Caco-2 (cell line): ENCODE measurements at regions not wholly inside any gene's neighbourhood (a gene's known extent, or its start where the extent isn't known, plus 50 kb on each side); places are given as distances from the start of the nearest gene placed in this dataset.

ENCODE experiments used
- BruUV-seq: library from RNA; stranded (reverse); fragments of 400-500 nt; replicated peaks from 2 replicates; lab custom pipeline; 2021; lab: Mats Ljungman, UMichigan
- CTCF ChIA-PET: fragments of 300-600 bp; sonication (Branson Sonifier 250); formaldehyde crosslinking; loops from one replicate; lab custom pipeline; 2022; ENCODE audit warnings: antibody characterized with exemption; lab: Charles Lee
- POLR2A ChIA-PET: fragments of 300-600 bp; sonication (Branson Sonifier 250); formaldehyde crosslinking; loops from one replicate; lab custom pipeline; 2022; ENCODE audit warnings: antibody characterized with exemption; lab: Charles Lee
- DNase-seq, 2 experiments: peaks; one replicate each; pipeline versions ENCODE4 v3.0.0 to v3.0.0-alpha.2; 2020 to 2022
- H3K27me3 ChIP-seq: replicated peaks from 2 replicates; pipeline ENCODE4 v1.6.0; 2011; ENCODE audit warnings: low read length; ENCODE audit not compliant: control insufficient read depth, insufficient read depth
- H3K36me3 ChIP-seq: 2 replicates; pipeline ENCODE4 v1.5.1; 2011; ENCODE audit warnings: low read length; ENCODE audit not compliant: control insufficient read depth, insufficient read depth
- H3K4me1 ChIP-seq: fragments of 250-450 bp; sonication (Bioruptor Pico); 2 replicates; pipeline ENCODE4 v1.5.1; 2020; ENCODE audit warnings: mild to moderate bottlenecking
- H3K4me3 ChIP-seq: 2 replicates; pipeline ENCODE4 v1.5.1; 2011; ENCODE audit warnings: low read depth, mild to moderate bottlenecking, control low read depth, low read length
- H3K9me3 ChIP-seq: fragments of 250-450 bp; sonication (Bioruptor Pico); 2 replicates; pipeline ENCODE4 v1.5.1; 2020; ENCODE audit warnings: mild to moderate bottlenecking, moderate library complexity
- H3K27ac Mint-ChIP-seq: one replicate; pipeline ENCODE4 v1.8.0; 2022; ENCODE audit warnings: mixed read lengths; ENCODE audit not compliant: unreplicated experiment
- H3K27me3 Mint-ChIP-seq: one replicate; pipeline ENCODE4 v1.8.0; 2022; ENCODE audit warnings: mixed read lengths; ENCODE audit not compliant: insufficient read depth, unreplicated experiment
- H3K36me3 Mint-ChIP-seq: one replicate; pipeline ENCODE4 v1.8.0; 2022; ENCODE audit warnings: mild to moderate bottlenecking, mixed read lengths; ENCODE audit not compliant: insufficient read depth, unreplicated experiment
- H3K4me1 Mint-ChIP-seq: one replicate; pipeline ENCODE4 v1.8.0; 2022; ENCODE audit warnings: low read depth, mixed read lengths; ENCODE audit not compliant: unreplicated experiment
- H3K4me3 Mint-ChIP-seq: one replicate; pipeline ENCODE4 v1.8.0; 2022; ENCODE audit warnings: mild to moderate bottlenecking, moderate library complexity, mixed read lengths; ENCODE audit not compliant: unreplicated experiment
- H3K9me3 Mint-ChIP-seq: one replicate; pipeline ENCODE4 v1.8.0; 2022; ENCODE audit warnings: mixed read lengths; ENCODE audit not compliant: unreplicated experiment
- CTCF ChIP-seq, 2 experiments: fragments of 200-600 bp in 1 of 2; IDR thresholded peaks; 1 replicate in 1 of 2; 2 replicates in 1 of 2; pipeline versions ENCODE4 v1.5.1 to v1.8.0; 2011 to 2022; ENCODE audit warnings: antibody characterized with exemption in 1 of 2, control low read depth in 1 of 2, inconsistent platforms in 1 of 2, low read depth in 1 of 2, low read length in 1 of 2, mild to moderate bottlenecking in 1 of 2, moderate library complexity in 1 of 2; ENCODE audit not compliant: insufficient read depth in 1 of 2, severe bottlenecking in 1 of 2, unreplicated experiment in 1 of 2
- intact Hi-C: fragments of 100-400 bp; cut with micrococcal nuclease; formaldehyde crosslinking; loops from one replicate; pipeline ENCODE4 v1.10.0; 2022; ENCODE audit not compliant: unreplicated experiment

GRCh38 chr5:149433524-149434131 is 54.5 kb upstream of the IL17B start:
- CTCF ChIA-PET, result interaction anchor here (0.6 to 2.8 kb wide), 12 partner anchors 9 to 185 kb away, joined by 3 to 15 read pairs (median 4); partner anchors contain the start of gene CSNK1A1
- intact Hi-C loops, result loop anchor here (1.0 to 2.0 kb wide), 4 partner anchors 51 to 131 kb away; no protein-coding TSS in a partner anchor
- H3K27ac Mint-ChIP-seq, result no peak overlapping the region

GRCh38 chr5:149432911-149433401 is 53.9 kb upstream of the IL17B start:
- Mint-ChIP-seq H3K4me3 (no peak overlapping the region), H3K9me3 (no peaks in the 10 kb centered on the region), H3K27ac (no peak overlapping the region), H3K4me1 (no peaks in the 10 kb centered on the region), H3K36me3 (no peaks in the 10 kb centered on the region), H3K27me3 (no peaks in the 10 kb centered on the region)
- no peaks in the 10 kb centered on the region for H3K9me3 ChIP-seq
- BruUV-seq, result no TSS peak
- DNase-seq, result no peak
- H3K4me1 ChIP-seq, result no peaks in the 10 kb centered on the region
- H3K27me3 ChIP-seq, result no peaks in the 10 kb centered on the region
- H3K4me3 ChIP-seq, result no peak overlapping the region
- no peak for TF ChIP-seq CTCF (IDR thresholded peaks at IDR 0.05; ENCODE audit: insufficient read depth in 1 of 2, low read depth in 1 of 2, low read length in 1 of 2, severe bottlenecking in 1 of 2, unreplicated experiment in 1 of 2)
- ChIA-PET POLR2A (no interaction called here), CTCF (interaction anchor here (0.7 to 2.8 kb wide), 4 partner anchors 17 to 164 kb away, joined by 3 to 15 read pairs (median 4); no protein-coding TSS in a partner anchor)
- intact Hi-C loops, result no loop called here
- no peaks in the 10 kb centered on the region for H3K36me3 ChIP-seq

More at GRCh38 chr5:149433524-149434131, 54.5 kb upstream of the IL17B start:
- BruUV-seq, result no TSS peak
- no peak overlapping the region for H3K4me3 ChIP-seq
- H3K4me1 ChIP-seq, result no peaks in the 10 kb centered on the region
- no peaks in the 10 kb centered on the region for H3K9me3 ChIP-seq
- Mint-ChIP-seq H3K4me1 (no peaks in the 10 kb centered on the region), H3K9me3 (no peaks in the 10 kb centered on the region), H3K36me3 (no peaks in the 10 kb centered on the region), H3K27me3 (no peaks in the 10 kb centered on the region), H3K4me3 (no peak overlapping the region)
- no peak for DNase-seq
- no peak for TF ChIP-seq CTCF (IDR thresholded peaks at IDR 0.05; ENCODE audit: insufficient read depth in 1 of 2, low read depth in 1 of 2, low read length in 1 of 2, severe bottlenecking in 1 of 2, unreplicated experiment in 1 of 2)
- no peaks in the 10 kb centered on the region for H3K36me3 ChIP-seq
- no peaks in the 10 kb centered on the region for H3K27me3 ChIP-seq
- POLR2A ChIA-PET, result no interaction called here

GRCh38 chr5:149432376-149432775 is 53.3 kb upstream of the IL17B start:
- H3K4me1 Mint-ChIP-seq, result no peaks in the 10 kb centered on the region
- H3K36me3 ChIP-seq, result no peaks in the 10 kb centered on the region
- intact Hi-C loops, result no loop called here
- H3K27ac Mint-ChIP-seq, result no peak overlapping the region
- H3K27me3 Mint-ChIP-seq, result no peaks in the 10 kb centered on the region
- no peak overlapping the region for H3K4me3 Mint-ChIP-seq
- no TSS peak for BruUV-seq
- no peak for DNase-seq
- CTCF ChIA-PET, result interaction anchor here (1.3 kb wide), 1 partner anchor 65 kb away, joined by 3 read pairs; no protein-coding TSS in a partner anchor
- no peak for TF ChIP-seq CTCF (IDR thresholded peaks at IDR 0.05; ENCODE audit: insufficient read depth in 1 of 2, low read depth in 1 of 2, low read length in 1 of 2, severe bottlenecking in 1 of 2, unreplicated experiment in 1 of 2)
- no peaks in the 10 kb centered on the region for H3K4me1 ChIP-seq
- H3K36me3 Mint-ChIP-seq, result no peaks in the 10 kb centered on the region
- no peaks in the 10 kb centered on the region for H3K9me3 ChIP-seq
- H3K27me3 ChIP-seq, result no peaks in the 10 kb centered on the region
- H3K4me3 ChIP-seq, result no peak overlapping the region
- POLR2A ChIA-PET, result no interaction called here
- no peaks in the 10 kb centered on the region for H3K9me3 Mint-ChIP-seq
